Activated CD8-positive, alpha-beta T cell treated with anti-CD3 and anti-CD28 coated beads for 36 hours (primary cell): ENCODE measurements at regions not wholly inside any gene's neighbourhood (a gene's known extent, or its start where the extent isn't known, plus 50 kb on each side); places are given as distances from the start of the nearest gene placed in this dataset.

Experiments
- ATAC-seq: fragments of 200-7000 bp; cut with Tn5 transposase; one replicate; pipeline ENCODE4 v1.10.0; 2021; ENCODE audit warnings: mild to moderate bottlenecking, moderate library complexity
- CTCF ChIA-PET: fragments of 350-600 bp; sonication (Branson Sonifier 250); formaldehyde crosslinking; loops from one replicate; lab custom pipeline; 2021; ENCODE audit warnings: antibody characterized with exemption; lab: Charles Lee
- POLR2A ChIA-PET: fragments of 350-600 bp; sonication (Branson Sonifier 250); formaldehyde crosslinking; loops from one replicate; lab custom pipeline; 2021; ENCODE audit warnings: antibody characterized with exemption; lab: Charles Lee
- DNase-seq: peaks from one replicate; pipeline ENCODE4 v3.0.0-alpha.2; 2020
- H3K27ac Mint-ChIP-seq: one replicate; pipeline ENCODE4 v1.8.0; 2021; ENCODE audit warnings: mild to moderate bottlenecking, mixed read lengths
- H3K27me3 Mint-ChIP-seq: one replicate; pipeline ENCODE4 v1.8.0; 2021; ENCODE audit warnings: mixed read lengths
- H3K36me3 Mint-ChIP-seq: one replicate; pipeline ENCODE4 v1.8.0; 2021; ENCODE audit warnings: low read depth, mixed read lengths
- H3K4me1 Mint-ChIP-seq: one replicate; pipeline ENCODE4 v1.8.0; 2021; ENCODE audit warnings: low read depth, mixed read lengths
- H3K4me3 Mint-ChIP-seq: one replicate; pipeline ENCODE4 v1.8.0; 2021; ENCODE audit warnings: mild to moderate bottlenecking, moderate library complexity, mixed read lengths
- H3K9me3 Mint-ChIP-seq: one replicate; pipeline ENCODE4 v1.8.0; 2021; ENCODE audit warnings: mixed read lengths
- CTCF ChIP-seq: fragments of 200-600 bp; IDR thresholded peaks from one replicate; pipeline ENCODE4 v1.8.0; 2022; ENCODE audit warnings: antibody characterized with exemption, mild to moderate bottlenecking
- intact Hi-C: fragments of 100-400 bp; cut with micrococcal nuclease; formaldehyde crosslinking; loops from one replicate; pipeline ENCODE4 v1.10.0; 2022

- no peak overlapping the region for H3K4me3 Mint-ChIP-seq
- H3K27me3 Mint-ChIP-seq = no peaks in the 10 kb centered on the region
- CTCF ChIA-PET = no interaction called here
- intact Hi-C loops = no loop called here
- no peak for ATAC-seq
- POLR2A ChIA-PET = no interaction called here
- H3K9me3 Mint-ChIP-seq = peaks cover 7% of the 10 kb centered on the region
- no peaks in the 10 kb centered on the region for H3K4me1 Mint-ChIP-seq
- no peak for DNase-seq
- TF ChIP-seq CTCF = no peak
- no peaks in the 10 kb centered on the region for H3K36me3 Mint-ChIP-seq
- no peak overlapping the region for H3K27ac Mint-ChIP-seq
Observed at GRCh38 chr11:25755918-25756584, 575.9 kb upstream of the ANO3 start.

- Mint-ChIP-seq H3K36me3 (no peaks in the 10 kb centered on the region), H3K27me3 (no peaks in the 10 kb centered on the region), H3K4me3 (no peak overlapping the region), H3K4me1 (no peaks in the 10 kb centered on the region), H3K27ac (no peak overlapping the region), H3K9me3 (peaks cover 10% of the 10 kb centered on the region)
- TF ChIP-seq CTCF = no peak
- intact Hi-C loops = no loop called here
- no peak for ATAC-seq
- ChIA-PET CTCF (no interaction called here), POLR2A (no interaction called here)
- DNase-seq = no peak
Observed at GRCh38 chr11:25758145-25758661, 573.7 kb upstream of the ANO3 start.

GRCh38 chr11:25766332-25767015 is 565.5 kb upstream of the ANO3 start:
- H3K4me1 Mint-ChIP-seq = no peaks in the 10 kb centered on the region
- H3K27ac Mint-ChIP-seq = no peak overlapping the region
- ATAC-seq = no peak

GRCh38 chr11:25769287-25769686 is 562.6 kb upstream of the ANO3 start:
- H3K4me1 Mint-ChIP-seq = no peaks in the 10 kb centered on the region
- H3K27ac Mint-ChIP-seq = no peak overlapping the region
- no peak for TF ChIP-seq CTCF
- no peaks in the 10 kb centered on the region for H3K27me3 Mint-ChIP-seq
- ATAC-seq (no peak), DNase-seq (no peak)
- no peak overlapping the region for H3K4me3 Mint-ChIP-seq
- H3K36me3 Mint-ChIP-seq = no peaks in the 10 kb centered on the region
- intact Hi-C loops = no loop called here
- POLR2A ChIA-PET = no interaction called here
- CTCF ChIA-PET = no interaction called here
- no peaks in the 10 kb centered on the region for H3K9me3 Mint-ChIP-seq

More at GRCh38 chr11:25766332-25767015, 565.5 kb upstream of the ANO3 start:
- H3K9me3 Mint-ChIP-seq = peaks cover 10% of the 10 kb centered on the region
- intact Hi-C loops = no loop called here
- H3K27me3 Mint-ChIP-seq = no peaks in the 10 kb centered on the region
- CTCF ChIA-PET = no interaction called here
- POLR2A ChIA-PET = no interaction called here
- no peak for DNase-seq
- TF ChIP-seq CTCF = no peak
- no peak overlapping the region for H3K4me3 Mint-ChIP-seq
- no peaks in the 10 kb centered on the region for H3K36me3 Mint-ChIP-seq

- H3K36me3 Mint-ChIP-seq = no peaks in the 10 kb centered on the region
- CTCF ChIA-PET = no interaction called here
- intact Hi-C loops = no loop called here
- no peak for ATAC-seq
- no peak for DNase-seq
- POLR2A ChIA-PET = no interaction called here
- no peaks in the 10 kb centered on the region for H3K4me1 Mint-ChIP-seq
- no peak overlapping the region for H3K27ac Mint-ChIP-seq
- no peak overlapping the region for H3K4me3 Mint-ChIP-seq
- H3K9me3 Mint-ChIP-seq = no peaks in the 10 kb centered on the region
- no peaks in the 10 kb centered on the region for H3K27me3 Mint-ChIP-seq
- no peak for TF ChIP-seq CTCF
Observed at GRCh38 chr11:25771605-25772004, 560.3 kb upstream of the ANO3 start.
